DOHH2 (cell line): ENCODE measurements at regions not wholly inside any gene's neighbourhood (a gene's known extent, or its start where the extent isn't known, plus 50 kb on each side); places are given as distances from the start of the nearest gene placed in this dataset.
"Not testable (repeated sequence)": the region's sequence is repeated elsewhere in the genome, so short reads cannot be mapped to it uniquely, and the experiment has no call there.

ENCODE experiments used
- CTCF ChIP-seq: fragments of 200-600 bp; sonication (generic); IDR thresholded peaks from one replicate; pipeline ENCODE4 v1.5.1; 2014; ENCODE audit warnings: antibody characterized with exemption, mild to moderate bottlenecking, low read depth, low read length; ENCODE audit not compliant: poor library complexity, severe bottlenecking
- EZH2phosphoT487 ChIP-seq: fragments of 200-600 bp; sonication (generic); IDR thresholded peaks from 2 replicates; pipeline ENCODE4 v1.6.1; 2017; ENCODE audit warnings: borderline replicate concordance, mild to moderate bottlenecking, antibody characterized with exemption, low read length, moderate library complexity, mixed read lengths

DNA sequence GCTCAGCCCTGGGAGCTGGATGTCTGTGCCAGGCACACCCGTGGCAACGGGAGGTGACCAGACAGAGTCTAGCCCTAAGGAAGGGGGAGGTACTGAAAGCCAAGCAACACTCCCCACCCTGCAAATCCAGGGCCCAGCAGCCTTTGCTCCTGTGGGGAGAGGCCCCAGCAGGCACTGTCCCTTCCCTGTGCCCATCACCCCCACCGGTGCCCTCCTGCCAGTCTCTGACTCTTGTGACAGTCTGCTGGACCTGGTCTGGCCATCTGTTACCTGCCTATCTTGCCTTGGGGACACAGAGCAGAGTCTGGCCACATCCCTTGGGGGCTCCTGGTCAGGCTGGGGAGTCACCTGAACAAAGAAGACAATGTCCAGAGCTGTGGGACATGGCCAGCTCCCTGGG lies 520.2 kb downstream of the TP53TG3F start:
- TF ChIP-seq CTCF, EZH2phosphoT487: not testable (repeated sequence)
